Cardiac muscle cell (in vitro differentiated cells and primary cell): ENCODE measurements at regions not wholly inside any gene's neighbourhood (a gene's known extent, or its start where the extent isn't known, plus 50 kb on each side); places are given as distances from the start of the nearest gene placed in this dataset.

Experiments
- DNase-seq, 2 donors: peaks; one replicate each; pipeline versions ENCODE4 v3.0.0 to v3.0.0-alpha.2; 2010 to 2017; ENCODE audit warnings: low read depth in 1 of 2, low spot score in 1 of 2
- H3K27ac ChIP-seq: fragments of 200-600 bp; sonication (generic); 2 replicates; pipeline ENCODE4 v1.5.1; 2016
- H3K27me3 ChIP-seq: fragments of 200-600 bp; sonication (generic); 2 replicates; pipeline ENCODE4 v1.6.0; 2016; ENCODE audit warnings: control low read depth
- H3K36me3 ChIP-seq: fragments of 200-600 bp; sonication (generic); 2 replicates; pipeline ENCODE4 v1.5.1; 2016; ENCODE audit warnings: control low read depth
- H3K4me1 ChIP-seq: fragments of 200-600 bp; sonication (generic); 2 replicates; pipeline ENCODE4 v1.8.1; 2017; ENCODE audit warnings: low read depth, mild to moderate bottlenecking, mixed run types
- H3K4me3 ChIP-seq: fragments of 200-600 bp; sonication (generic); 2 replicates; pipeline ENCODE4 v1.5.1; 2016; ENCODE audit warnings: mild to moderate bottlenecking
- H3K9me3 ChIP-seq: fragments of 200-600 bp; sonication (generic); 2 replicates; pipeline ENCODE4 v1.5.1; 2017; ENCODE audit warnings: low read depth, mild to moderate bottlenecking, control low read depth
- CTCF ChIP-seq: IDR thresholded peaks from 2 replicates; pipeline ENCODE4 v1.5.1; 2012; ENCODE audit warnings: low read depth, mild to moderate bottlenecking, low read length

GRCh38 chr4:27916452-27917184 is 1056.0 kb downstream of the STIM2 start:
- Histone ChIP-seq H3K9me3 (no peaks in the 10 kb centered on the region), H3K4me3 (no peak overlapping the region), H3K27me3 (no peaks in the 10 kb centered on the region), H3K4me1 (peaks cover 22% of the 10 kb centered on the region), H3K36me3 (no peaks in the 10 kb centered on the region), H3K27ac (peak overlapping the region; percentile 73)
- no peak for TF ChIP-seq CTCF
- DNase-seq, result peak in 1 of 2 donors; percentile 71

GRCh38 chr4:27917381-27917780 is 1056.7 kb downstream of the STIM2 start:
- peaks cover 22% of the 10 kb centered on the region for H3K4me1 ChIP-seq
- no peaks in the 10 kb centered on the region for H3K36me3 ChIP-seq
- no peak for TF ChIP-seq CTCF
- no peak overlapping the region for H3K4me3 ChIP-seq
- H3K27ac ChIP-seq, result peak overlapping the region; percentile 73
- no peaks in the 10 kb centered on the region for H3K9me3 ChIP-seq
- no peaks in the 10 kb centered on the region for H3K27me3 ChIP-seq
- DNase-seq, result peak in 1 of 2 donors; percentile 0

- H3K4me1 ChIP-seq, result peaks cover 15% of the 10 kb centered on the region
- no peaks in the 10 kb centered on the region for H3K36me3 ChIP-seq
- H3K4me3 ChIP-seq, result no peak overlapping the region
- no peaks in the 10 kb centered on the region for H3K9me3 ChIP-seq
- H3K27me3 ChIP-seq, result no peaks in the 10 kb centered on the region
- no peak for TF ChIP-seq CTCF
- DNase-seq, result peak in 1 of 2 donors; percentile 46
- H3K27ac ChIP-seq, result no peak overlapping the region
Observed at GRCh38 chr4:27921231-27921630, 1060.6 kb downstream of the STIM2 start.

- H3K27ac ChIP-seq, result no peak overlapping the region
- no peaks in the 10 kb centered on the region for H3K9me3 ChIP-seq
- H3K36me3 ChIP-seq, result no peaks in the 10 kb centered on the region
- DNase-seq, result no peak
- no peak overlapping the region for H3K4me3 ChIP-seq
- no peaks in the 10 kb centered on the region for H3K27me3 ChIP-seq
- no peaks in the 10 kb centered on the region for H3K4me1 ChIP-seq
- no peak for TF ChIP-seq CTCF
Observed at GRCh38 chr4:27928761-27929540, 1068.3 kb downstream of the STIM2 start.

- H3K4me3 ChIP-seq, result no peak overlapping the region
- DNase-seq, result no peak
- no peak for TF ChIP-seq CTCF
- H3K27me3 ChIP-seq, result no peaks in the 10 kb centered on the region
- H3K36me3 ChIP-seq, result no peaks in the 10 kb centered on the region
- no peak overlapping the region for H3K27ac ChIP-seq
- no peaks in the 10 kb centered on the region for H3K9me3 ChIP-seq
- H3K4me1 ChIP-seq, result no peaks in the 10 kb centered on the region
Observed at GRCh38 chr4:27930291-27930690, 1069.7 kb downstream of the STIM2 start.
